Right lobe of liver (tissue), 4 donors: ENCODE measurements at regions not wholly inside any gene's neighbourhood (a gene's known extent, or its start where the extent isn't known, plus 50 kb on each side); places are given as distances from the start of the nearest gene placed in this dataset.

Experiments
- POLR2A ChIP-seq: fragments of 450-650 bp; IDR thresholded peaks from one replicate; pipeline ENCODE4 v1.6.1; 2017; ENCODE audit warnings: antibody characterized with exemption, mild to moderate bottlenecking
- TF ChIP-seq, protein P1 (sequence below), 4 donors: fragments of 200-600 bp in 3 of 4; fragments of 450-650 bp in 1 of 4; IDR thresholded peaks; one replicate each; pipeline versions ENCODE4 v1.5.1 to v1.8.0; 2016 to 2022; ENCODE audit warnings: antibody characterized with exemption in 4 of 4, mild to moderate bottlenecking in 2 of 4
- donor health status: DM: no; HTN: no; CAD: no.
- donor health status: DM: no; HTN: no; CAD: no.
- donor health status: DM: no; HTN: yes; CAD: no.

GRCh38 chr4:160403081-160403480 is 1300.2 kb downstream of the RAPGEF2 start:
- TF ChIP-seq, protein P1, sequence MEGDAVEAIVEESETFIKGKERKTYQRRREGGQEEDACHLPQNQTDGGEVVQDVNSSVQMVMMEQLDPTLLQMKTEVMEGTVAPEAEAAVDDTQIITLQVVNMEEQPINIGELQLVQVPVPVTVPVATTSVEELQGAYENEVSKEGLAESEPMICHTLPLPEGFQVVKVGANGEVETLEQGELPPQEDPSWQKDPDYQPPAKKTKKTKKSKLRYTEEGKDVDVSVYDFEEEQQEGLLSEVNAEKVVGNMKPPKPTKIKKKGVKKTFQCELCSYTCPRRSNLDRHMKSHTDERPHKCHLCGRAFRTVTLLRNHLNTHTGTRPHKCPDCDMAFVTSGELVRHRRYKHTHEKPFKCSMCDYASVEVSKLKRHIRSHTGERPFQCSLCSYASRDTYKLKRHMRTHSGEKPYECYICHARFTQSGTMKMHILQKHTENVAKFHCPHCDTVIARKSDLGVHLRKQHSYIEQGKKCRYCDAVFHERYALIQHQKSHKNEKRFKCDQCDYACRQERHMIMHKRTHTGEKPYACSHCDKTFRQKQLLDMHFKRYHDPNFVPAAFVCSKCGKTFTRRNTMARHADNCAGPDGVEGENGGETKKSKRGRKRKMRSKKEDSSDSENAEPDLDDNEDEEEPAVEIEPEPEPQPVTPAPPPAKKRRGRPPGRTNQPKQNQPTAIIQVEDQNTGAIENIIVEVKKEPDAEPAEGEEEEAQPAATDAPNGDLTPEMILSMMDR (IDR thresholded peaks at IDR 0.05), result no peak
- no peak for TF ChIP-seq POLR2A
